HepG2 (cell line): ENCODE measurements at regions not wholly inside any gene's neighbourhood (a gene's known extent, or its start where the extent isn't known, plus 50 kb on each side); places are given as distances from the start of the nearest gene placed in this dataset.

Experiments
- ATAC-seq: fragments of 200-7000 bp; cut with Tn5 transposase; 3 replicates; pipeline ENCODE4 v1.9.1; 2020; ENCODE audit warnings: mild to moderate bottlenecking, moderate library complexity
- BruUV-seq: library from RNA; stranded (reverse); fragments of 400-500 nt; replicated peaks from 2 replicates; lab custom pipeline; 2021; lab: Mats Ljungman, UMichigan
- CTCF ChIA-PET: fragments of 300-600 bp; formaldehyde crosslinking; extraction: SDS; loops from one replicate; lab custom pipeline; 2021; ENCODE audit warnings: low total read pairs, inconsistent platforms, low intra/inter-chr PET ratio; lab: Yijun Ruan, JAX
- POLR2A ChIA-PET: fragments of 350-600 bp; sonication (Branson Sonifier 250); formaldehyde crosslinking; loops from one replicate; lab custom pipeline; 2020; ENCODE audit warnings: antibody characterized with exemption, inconsistent platforms; lab: Yijun Ruan, JAX
- DNase-seq: peaks from one replicate; pipeline ENCODE4 v3.0.0-alpha.2; 2015; ENCODE audit warnings: low spot score
- FAIRE-seq: peaks from 3 replicates; lab custom pipeline; 2011; peaks lifted over from hg19 to GRCh38; lab: Jason Lieb, UNC
- H2AFZ ChIP-seq: one replicate; pipeline ENCODE4 v1.6.1; 2011; ENCODE audit warnings: low read length, inconsistent platforms
- H3K27ac ChIP-seq: fragments of 300-600 bp; 3 replicates; pipeline ENCODE4 v1.8.0; 2011; ENCODE audit warnings: mixed run types, mild to moderate bottlenecking, mixed read lengths, low read length, inconsistent platforms; ENCODE audit not compliant: insufficient read depth; ENCODE audit errors: extremely low read length
- H3K27me3 ChIP-seq, 2 experiments: fragments of 200-600 bp in 1 of 2; 2 replicates in 1 of 2; 3 replicates in 1 of 2; pipeline versions ENCODE4 v1.6.0 to v1.8.0; 2011; ENCODE audit warnings: low read length in 2 of 2, mild to moderate bottlenecking in 2 of 2, moderate library complexity in 2 of 2, inconsistent platforms in 1 of 2; ENCODE audit not compliant: insufficient read depth in 2 of 2, control insufficient read depth in 1 of 2
- H3K36me3 ChIP-seq, 2 experiments: fragments of 200-600 bp in 1 of 2; replicated peaks in 1 of 2; 2 replicates in 1 of 2; 3 replicates in 1 of 2; pipeline versions ENCODE4 v1.5.1 to v1.8.0; 2011; ENCODE audit warnings: low read length in 2 of 2, inconsistent platforms in 1 of 2; ENCODE audit not compliant: insufficient read depth in 2 of 2, control insufficient read depth in 1 of 2
- H3K4me1 ChIP-seq: 2 replicates; pipeline ENCODE4 v1.5.1; 2012; ENCODE audit warnings: low read length, inconsistent platforms; ENCODE audit not compliant: insufficient read depth
- H3K4me2 ChIP-seq: 2 replicates; pipeline ENCODE4 v1.6.0; 2011; ENCODE audit warnings: low read depth, low read length, inconsistent platforms
- H3K4me3 ChIP-seq, 3 experiments: fragments of 200-600 bp in 1 of 3; sonication (generic), shearing (Covaris generic) in 1 of 3; replicated peaks in 1 of 3; 2 replicates each; pipeline ENCODE4 v1.5.1; 2011 to 2016; ENCODE audit warnings: low read length in 3 of 3, inconsistent platforms in 2 of 3, low read depth in 2 of 3, mild to moderate bottlenecking in 2 of 3, control low read depth in 1 of 3, mixed read lengths in 1 of 3; ENCODE audit not compliant: insufficient read depth in 1 of 3
- H3K79me2 ChIP-seq: one replicate; pipeline ENCODE4 v1.6.1; 2011; ENCODE audit warnings: low read length, inconsistent platforms; ENCODE audit not compliant: insufficient read depth
- H3K9ac ChIP-seq: 2 replicates; pipeline ENCODE4 v1.6.0; 2011; ENCODE audit warnings: mild to moderate bottlenecking, low read depth, low read length, inconsistent platforms; ENCODE audit not compliant: insufficient read depth
- H3K9me3 ChIP-seq: 2 replicates; pipeline ENCODE4 v1.5.1; 2012; ENCODE audit warnings: mild to moderate bottlenecking, low read length
- H4K20me1 ChIP-seq: 2 replicates; pipeline ENCODE4 v1.6.0; 2011; ENCODE audit warnings: inconsistent platforms, mild to moderate bottlenecking, low read length, moderate library complexity; ENCODE audit not compliant: insufficient read depth
- ASH2L ChIP-seq: fragments of 300-600, 200-600 bp; sonication (generic); IDR thresholded peaks from 2 replicates; pipeline ENCODE4 v1.7.0; 2017; ENCODE audit warnings: low read depth, mild to moderate bottlenecking, moderate library complexity, mixed read lengths, low read length; ENCODE audit not compliant: insufficient read length
- HNF1A ChIP-seq, 2 experiments: sonication (generic) in 1 of 2; formaldehyde crosslinking in 1 of 2; IDR thresholded peaks; 2 replicates each; pipeline versions ENCODE4 v1.4.0 to v1.6.1; 2016 to 2020; ENCODE audit warnings: borderline replicate concordance in 1 of 2, low read depth in 1 of 2, mild to moderate bottlenecking in 1 of 2, missing genetic modification reagents in 1 of 2
- HNRNPUL1 ChIP-seq: fragments of 200-400 bp; formaldehyde crosslinking; IDR thresholded peaks from 2 replicates; pipeline ENCODE4 v1.6.1; 2017; ENCODE audit warnings: low read depth, mild to moderate bottlenecking, low read length, moderate library complexity
- NAIF1 ChIP-seq: sonication (generic); formaldehyde crosslinking; IDR thresholded peaks from 2 replicates; pipeline ENCODE4 v1.5.0; 2020; ENCODE audit warnings: mild to moderate bottlenecking, missing genetic modification reagents, borderline replicate concordance
- YEATS2 ChIP-seq: sonication (generic); formaldehyde crosslinking; IDR thresholded peaks from 2 replicates; pipeline ENCODE4 v1.4.0; 2020; ENCODE audit warnings: missing genetic modification reagents, borderline replicate concordance
- ZBTB1 ChIP-seq: sonication (generic); formaldehyde crosslinking; IDR thresholded peaks from 2 replicates; pipeline ENCODE4 v1.4.0; 2020; ENCODE audit warnings: missing genetic modification reagents, borderline replicate concordance
- ZBTB37 ChIP-seq: sonication (generic); formaldehyde crosslinking; IDR thresholded peaks from 2 replicates; pipeline ENCODE4 v1.4.0; 2020; ENCODE audit warnings: mild to moderate bottlenecking, missing genetic modification reagents
- ZNF207 ChIP-seq: fragments of 450-650 bp; IDR thresholded peaks from 2 replicates; pipeline ENCODE4 v1.6.1; 2016; ENCODE audit warnings: antibody characterized with exemption, borderline replicate concordance
- ZNF350 ChIP-seq: sonication (generic); formaldehyde crosslinking; IDR thresholded peaks from 2 replicates; pipeline ENCODE4 v1.4.0; 2020; ENCODE audit warnings: mild to moderate bottlenecking, low read depth, missing genetic modification reagents, borderline replicate concordance
- ZNF451 ChIP-seq: sonication (generic); formaldehyde crosslinking; IDR thresholded peaks from 2 replicates; pipeline ENCODE4 v1.5.0; 2020; ENCODE audit warnings: mild to moderate bottlenecking, missing genetic modification reagents
- ZNF558 ChIP-seq: sonication (generic); formaldehyde crosslinking; IDR thresholded peaks from 2 replicates; pipeline ENCODE4 v1.9.0; 2022; ENCODE audit warnings: mild to moderate bottlenecking, missing genetic modification reagents, borderline replicate concordance
- ZNF75D ChIP-seq: sonication (generic); formaldehyde crosslinking; IDR thresholded peaks from 2 replicates; pipeline ENCODE4 v1.8.1; 2023; ENCODE audit warnings: missing genetic modification reagents, mild to moderate bottlenecking, borderline replicate concordance
- in situ Hi-C: cut with HindIII; loops from 2 replicates; pipeline ENCODE4 v1.10.0; 2017; ENCODE audit warnings: low pct_unique_long_range_greater_than_20kb; ENCODE audit not compliant: extremely low pct_ligation_motif_present
- intact Hi-C: fragments of 100-400 bp; cut with micrococcal nuclease; formaldehyde crosslinking; loops from one replicate; pipeline ENCODE4 v1.10.0; 2022; ENCODE audit not compliant: unreplicated experiment
- TF ChIP-seq, protein P1 (sequence below): sonication (generic); formaldehyde crosslinking; IDR thresholded peaks from 2 replicates; pipeline ENCODE4 v1.4.0; 2020; ENCODE audit warnings: missing genetic modification reagents, borderline replicate concordance

- TF ChIP-seq ZBTB37 (CRISPR knock-in tag) (no peak), ZNF451 (no peak), ZNF558 (CRISPR knock-in tag) (no peak)
- TF ChIP-seq, protein P1, sequence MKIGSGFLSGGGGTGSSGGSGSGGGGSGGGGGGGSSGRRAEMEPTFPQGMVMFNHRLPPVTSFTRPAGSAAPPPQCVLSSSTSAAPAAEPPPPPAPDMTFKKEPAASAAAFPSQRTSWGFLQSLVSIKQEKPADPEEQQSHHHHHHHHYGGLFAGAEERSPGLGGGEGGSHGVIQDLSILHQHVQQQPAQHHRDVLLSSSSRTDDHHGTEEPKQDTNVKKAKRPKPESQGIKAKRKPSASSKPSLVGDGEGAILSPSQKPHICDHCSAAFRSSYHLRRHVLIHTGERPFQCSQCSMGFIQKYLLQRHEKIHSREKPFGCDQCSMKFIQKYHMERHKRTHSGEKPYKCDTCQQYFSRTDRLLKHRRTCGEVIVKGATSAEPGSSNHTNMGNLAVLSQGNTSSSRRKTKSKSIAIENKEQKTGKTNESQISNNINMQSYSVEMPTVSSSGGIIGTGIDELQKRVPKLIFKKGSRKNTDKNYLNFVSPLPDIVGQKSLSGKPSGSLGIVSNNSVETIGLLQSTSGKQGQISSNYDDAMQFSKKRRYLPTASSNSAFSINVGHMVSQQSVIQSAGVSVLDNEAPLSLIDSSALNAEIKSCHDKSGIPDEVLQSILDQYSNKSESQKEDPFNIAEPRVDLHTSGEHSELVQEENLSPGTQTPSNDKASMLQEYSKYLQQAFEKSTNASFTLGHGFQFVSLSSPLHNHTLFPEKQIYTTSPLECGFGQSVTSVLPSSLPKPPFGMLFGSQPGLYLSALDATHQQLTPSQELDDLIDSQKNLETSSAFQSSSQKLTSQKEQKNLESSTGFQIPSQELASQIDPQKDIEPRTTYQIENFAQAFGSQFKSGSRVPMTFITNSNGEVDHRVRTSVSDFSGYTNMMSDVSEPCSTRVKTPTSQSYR: no peak
- TF ChIP-seq, all 625 proteins: peak for 0
Observed at GRCh38 chr4:106801386-106801785, 234.7 kb downstream of the DKK2 start (continued).

DNA sequence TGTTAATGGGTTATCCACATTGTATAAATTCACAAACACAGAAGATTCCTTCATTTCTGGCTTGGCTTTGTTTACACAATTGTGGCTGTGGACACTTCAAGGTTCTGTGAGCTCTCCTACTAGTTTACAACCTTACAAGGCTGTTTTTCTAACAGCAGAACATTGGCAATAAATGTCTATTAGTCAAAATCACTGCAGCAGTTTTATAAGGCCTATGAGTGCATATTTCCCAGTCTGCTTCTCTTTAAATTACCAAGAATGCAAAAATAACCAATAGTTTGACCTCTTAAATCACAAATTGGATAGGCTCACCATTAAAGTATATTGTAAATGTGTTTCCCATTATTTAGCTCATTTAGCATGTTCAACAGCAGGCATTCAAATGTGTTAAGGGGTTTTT is 239.2 kb downstream of the DKK2 start:
- ATAC-seq: no peak
- H3K9ac ChIP-seq: no peak overlapping the region
- no peaks in the 10 kb centered on the region for H3K36me3 ChIP-seq
- FAIRE-seq: no peak
- H3K4me3 ChIP-seq: no peak overlapping the region
- H3K27ac ChIP-seq: no peak overlapping the region
- BruUV-seq: no TSS peak
- in situ Hi-C loops: no loop called here
- H4K20me1 ChIP-seq: no peaks in the 10 kb centered on the region
- no peaks in the 10 kb centered on the region for H3K27me3 ChIP-seq
- POLR2A ChIA-PET: no interaction called here
- no peaks in the 10 kb centered on the region for H3K4me1 ChIP-seq
- DNase-seq: peak; percentile 5
- no peaks in the 10 kb centered on the region for H3K79me2 ChIP-seq
- no peaks in the 10 kb centered on the region for H3K9me3 ChIP-seq
- no peak overlapping the region for H2AFZ ChIP-seq
- CTCF ChIA-PET: no interaction called here
- intact Hi-C loops: no loop called here
- no peak overlapping the region for H3K4me2 ChIP-seq
- TF ChIP-seq ZNF207: no peak
- no peak for TF ChIP-seq NAIF1 (CRISPR knock-in tag)
- TF ChIP-seq YEATS2: no peak
- no peak for TF ChIP-seq HNRNPUL1
- no peak for TF ChIP-seq ZBTB1 (CRISPR knock-in tag)
- no peak for TF ChIP-seq ZNF75D (CRISPR knock-in tag)
- TF ChIP-seq HNF1A (IDR thresholded peaks at IDR 0.05; ENCODE audit: low read depth): no peak
- TF ChIP-seq HNF1A (CRISPR knock-in tag; IDR thresholded peaks at IDR 0.05; ENCODE audit: borderline replicate concordance): no peak
- TF ChIP-seq ASH2L: no peak
- no peak for TF ChIP-seq ZNF350 (CRISPR knock-in tag)
- TF ChIP-seq ZNF558 (CRISPR knock-in tag): no peak
